B cell (primary cell): ENCODE measurements at regions not wholly inside any gene's neighbourhood (a gene's known extent, or its start where the extent isn't known, plus 50 kb on each side); places are given as distances from the start of the nearest gene placed in this dataset.

Source experiments
- EZH2 ChIP-seq: IDR thresholded peaks from 2 replicates; pipeline ENCODE4 v1.6.1; 2012; ENCODE audit warnings: borderline replicate concordance, low read depth, mild to moderate bottlenecking, moderate library complexity, low read length; ENCODE audit not compliant: insufficient read depth, poor library complexity, severe bottlenecking
- TF ChIP-seq, protein P1 (sequence below): fragments of 200-600 bp; IDR thresholded peaks from one replicate; pipeline ENCODE4 v1.8.0; 2022; ENCODE audit warnings: antibody characterized with exemption, mild to moderate bottlenecking

DNA sequence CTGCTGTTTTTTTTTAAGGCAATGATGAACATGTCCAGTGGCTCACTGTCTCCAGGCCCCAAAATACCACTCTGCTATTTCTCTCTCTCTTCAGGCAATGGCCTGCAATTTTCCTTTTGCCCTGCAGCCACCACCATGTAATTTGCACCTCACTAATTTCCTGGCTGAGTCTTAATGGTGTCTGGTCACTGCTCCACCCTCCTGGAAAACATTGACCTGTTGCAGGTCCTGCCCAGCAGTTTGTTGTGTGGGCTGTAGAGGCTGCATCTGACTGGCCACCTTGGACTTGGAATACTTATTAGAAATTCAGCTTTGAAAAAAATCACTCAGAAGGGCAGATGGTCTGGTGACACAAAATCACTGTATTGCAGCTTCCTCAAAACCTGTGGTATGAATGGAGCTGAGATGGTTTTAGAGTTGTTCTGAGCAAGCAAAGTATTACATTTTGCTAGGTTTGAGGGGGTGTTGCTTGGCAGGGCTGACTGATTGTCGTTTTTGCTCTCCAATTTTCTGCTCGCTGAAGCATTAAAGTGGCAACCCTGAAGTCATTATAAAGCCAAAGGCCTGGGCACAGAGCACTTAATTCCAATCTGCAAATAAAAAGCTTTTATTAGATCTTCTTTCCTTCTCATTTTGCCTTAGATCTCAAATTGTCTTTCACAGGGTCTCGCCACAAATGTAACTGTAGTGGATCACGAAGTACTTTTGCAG, 134.8 kb downstream of the TMEM174 start:
- TF ChIP-seq EZH2 = no peak
- TF ChIP-seq, protein P1, sequence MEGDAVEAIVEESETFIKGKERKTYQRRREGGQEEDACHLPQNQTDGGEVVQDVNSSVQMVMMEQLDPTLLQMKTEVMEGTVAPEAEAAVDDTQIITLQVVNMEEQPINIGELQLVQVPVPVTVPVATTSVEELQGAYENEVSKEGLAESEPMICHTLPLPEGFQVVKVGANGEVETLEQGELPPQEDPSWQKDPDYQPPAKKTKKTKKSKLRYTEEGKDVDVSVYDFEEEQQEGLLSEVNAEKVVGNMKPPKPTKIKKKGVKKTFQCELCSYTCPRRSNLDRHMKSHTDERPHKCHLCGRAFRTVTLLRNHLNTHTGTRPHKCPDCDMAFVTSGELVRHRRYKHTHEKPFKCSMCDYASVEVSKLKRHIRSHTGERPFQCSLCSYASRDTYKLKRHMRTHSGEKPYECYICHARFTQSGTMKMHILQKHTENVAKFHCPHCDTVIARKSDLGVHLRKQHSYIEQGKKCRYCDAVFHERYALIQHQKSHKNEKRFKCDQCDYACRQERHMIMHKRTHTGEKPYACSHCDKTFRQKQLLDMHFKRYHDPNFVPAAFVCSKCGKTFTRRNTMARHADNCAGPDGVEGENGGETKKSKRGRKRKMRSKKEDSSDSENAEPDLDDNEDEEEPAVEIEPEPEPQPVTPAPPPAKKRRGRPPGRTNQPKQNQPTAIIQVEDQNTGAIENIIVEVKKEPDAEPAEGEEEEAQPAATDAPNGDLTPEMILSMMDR = no peak
